SK-N-SH treated with all-trans-retinoic acid at 6 μM for 48 hours (cell line): ENCODE measurements at regions not wholly inside any gene's neighbourhood (a gene's known extent, or its start where the extent isn't known, plus 50 kb on each side); places are given as distances from the start of the nearest gene placed in this dataset.

Experiments
- ESRRG ChIP-seq: fragments of 250-450 bp; sonication (Bioruptor Pico); IDR thresholded peaks from 2 replicates; pipeline ENCODE4 v1.6.1; 2021; ENCODE audit warnings: mild to moderate bottlenecking
- TCF4 ChIP-seq: fragments of 250-450 bp; sonication (Bioruptor Pico); IDR thresholded peaks from 2 replicates; pipeline ENCODE4 v1.8.0; 2021; ENCODE audit warnings: mild to moderate bottlenecking, moderate library complexity, borderline replicate concordance
- ZNF70 ChIP-seq: fragments of 450-650 bp; formaldehyde crosslinking; IDR thresholded peaks from 2 replicates; pipeline ENCODE4 v1.5.0; 2020; ENCODE audit warnings: mild to moderate bottlenecking, moderate library complexity
- TF ChIP-seq, protein P1 (sequence below): fragments of 250-450 bp; sonication (Bioruptor Pico); IDR thresholded peaks from 2 replicates; pipeline ENCODE4 v1.8.0; 2020; ENCODE audit warnings: mild to moderate bottlenecking, moderate library complexity, borderline replicate concordance
- TF ChIP-seq, protein P2 (sequence below): fragments of 250-450 bp; sonication (Bioruptor Pico); IDR thresholded peaks from 2 replicates; pipeline ENCODE4 v1.8.0; 2021; ENCODE audit warnings: low read depth, mild to moderate bottlenecking, moderate library complexity, borderline replicate concordance

DNA sequence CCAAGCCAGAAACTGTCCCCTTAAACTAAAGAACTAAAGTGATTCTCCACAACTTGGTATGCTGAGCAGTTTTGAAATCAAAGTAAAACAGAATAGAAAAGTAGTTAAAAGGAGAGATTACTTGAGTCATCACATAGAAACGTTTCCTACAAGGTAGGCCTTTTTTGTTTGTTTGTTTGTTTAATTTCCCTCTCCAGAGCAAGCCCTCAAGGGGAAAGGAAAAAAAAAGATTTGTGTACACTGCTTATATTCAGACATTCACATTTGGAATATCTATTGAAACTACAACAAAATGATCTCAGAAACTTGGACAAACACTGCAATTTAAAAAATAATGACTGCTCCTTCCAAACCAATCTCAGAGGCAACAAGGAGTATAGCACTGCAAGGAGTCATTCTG is 304.7 kb upstream of the NREP start:
- no peak for TF ChIP-seq ZNF70 (CRISPR knock-in tag)
- TF ChIP-seq, protein P1, sequence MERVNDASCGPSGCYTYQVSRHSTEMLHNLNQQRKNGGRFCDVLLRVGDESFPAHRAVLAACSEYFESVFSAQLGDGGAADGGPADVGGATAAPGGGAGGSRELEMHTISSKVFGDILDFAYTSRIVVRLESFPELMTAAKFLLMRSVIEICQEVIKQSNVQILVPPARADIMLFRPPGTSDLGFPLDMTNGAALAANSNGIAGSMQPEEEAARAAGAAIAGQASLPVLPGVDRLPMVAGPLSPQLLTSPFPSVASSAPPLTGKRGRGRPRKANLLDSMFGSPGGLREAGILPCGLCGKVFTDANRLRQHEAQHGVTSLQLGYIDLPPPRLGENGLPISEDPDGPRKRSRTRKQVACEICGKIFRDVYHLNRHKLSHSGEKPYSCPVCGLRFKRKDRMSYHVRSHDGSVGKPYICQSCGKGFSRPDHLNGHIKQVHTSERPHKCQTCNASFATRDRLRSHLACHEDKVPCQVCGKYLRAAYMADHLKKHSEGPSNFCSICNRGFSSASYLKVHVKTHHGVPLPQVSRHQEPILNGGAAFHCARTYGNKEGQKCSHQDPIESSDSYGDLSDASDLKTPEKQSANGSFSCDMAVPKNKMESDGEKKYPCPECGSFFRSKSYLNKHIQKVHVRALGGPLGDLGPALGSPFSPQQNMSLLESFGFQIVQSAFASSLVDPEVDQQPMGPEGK (CRISPR knock-in tag), result no peak
- TF ChIP-seq, protein P2, sequence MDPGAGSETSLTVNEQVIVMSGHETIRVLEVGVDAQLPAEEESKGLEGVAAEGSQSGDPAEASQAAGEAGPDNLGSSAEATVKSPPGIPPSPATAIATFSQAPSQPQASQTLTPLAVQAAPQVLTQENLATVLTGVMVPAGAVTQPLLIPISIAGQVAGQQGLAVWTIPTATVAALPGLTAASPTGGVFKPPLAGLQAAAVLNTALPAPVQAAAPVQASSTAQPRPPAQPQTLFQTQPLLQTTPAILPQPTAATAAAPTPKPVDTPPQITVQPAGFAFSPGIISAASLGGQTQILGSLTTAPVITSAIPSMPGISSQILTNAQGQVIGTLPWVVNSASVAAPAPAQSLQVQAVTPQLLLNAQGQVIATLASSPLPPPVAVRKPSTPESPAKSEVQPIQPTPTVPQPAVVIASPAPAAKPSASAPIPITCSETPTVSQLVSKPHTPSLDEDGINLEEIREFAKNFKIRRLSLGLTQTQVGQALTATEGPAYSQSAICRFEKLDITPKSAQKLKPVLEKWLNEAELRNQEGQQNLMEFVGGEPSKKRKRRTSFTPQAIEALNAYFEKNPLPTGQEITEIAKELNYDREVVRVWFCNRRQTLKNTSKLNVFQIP, result no peak
- no peak for TF ChIP-seq TCF4
- TF ChIP-seq ESRRG (CRISPR knock-in tag), result no peak
